CD4-positive, alpha-beta T cell treated with Interleukin-21 for 1 hour (primary cell): ENCODE measurements at regions not wholly inside any gene's neighbourhood (a gene's known extent, or its start where the extent isn't known, plus 50 kb on each side); places are given as distances from the start of the nearest gene placed in this dataset.

Source experiments
- DNase-seq: peaks from one replicate; pipeline ENCODE4 v3.0.0-alpha.2; 2020

GRCh38 chr3:195001261-195001660 is 269.7 kb downstream of the XXYLT1 start:
- no peak for DNase-seq

DNA sequence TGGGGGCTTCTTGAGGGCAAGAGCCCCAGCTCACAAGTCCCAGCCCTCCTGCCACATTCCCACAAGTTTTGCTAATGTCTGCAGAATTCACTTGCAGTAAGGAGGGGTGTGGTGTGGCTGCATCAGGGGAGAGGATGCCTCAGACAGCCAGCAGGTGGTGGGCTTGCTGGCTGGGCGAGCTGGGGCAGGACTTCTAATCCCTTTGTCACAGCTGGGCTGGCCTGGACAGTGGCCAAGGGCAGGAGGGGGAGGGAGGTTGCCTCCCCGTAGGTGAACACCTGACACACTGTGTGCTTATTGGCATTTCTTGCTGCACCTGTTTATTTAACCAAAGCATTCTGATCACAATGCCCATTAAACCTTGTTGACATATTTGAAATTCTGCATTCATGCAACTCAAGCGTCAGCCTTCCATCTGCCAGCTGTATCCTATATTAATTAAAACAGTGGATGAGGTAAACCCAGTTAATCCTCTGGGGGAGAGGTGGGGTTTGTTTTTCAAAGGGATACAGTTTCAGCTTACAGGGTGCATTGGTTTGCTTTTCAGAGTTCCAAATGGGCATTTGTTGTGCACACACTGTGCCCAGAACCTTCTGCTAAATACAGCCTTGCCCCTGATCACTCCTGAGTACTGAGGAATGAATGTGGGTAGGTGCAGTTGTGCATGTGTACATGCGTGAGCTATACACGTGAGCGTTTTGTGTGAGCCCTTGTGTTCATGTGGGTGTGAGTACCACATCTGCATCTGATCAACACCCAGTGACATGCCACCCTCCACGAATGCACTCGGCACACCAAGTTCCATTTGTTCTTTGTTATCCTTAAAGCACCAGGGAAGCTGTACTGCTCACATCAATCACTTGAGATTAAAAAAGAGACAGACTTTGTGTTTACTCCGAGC is 268.7 kb downstream of the XXYLT1 start:
- DNase-seq = peak; percentile 23

DNA sequence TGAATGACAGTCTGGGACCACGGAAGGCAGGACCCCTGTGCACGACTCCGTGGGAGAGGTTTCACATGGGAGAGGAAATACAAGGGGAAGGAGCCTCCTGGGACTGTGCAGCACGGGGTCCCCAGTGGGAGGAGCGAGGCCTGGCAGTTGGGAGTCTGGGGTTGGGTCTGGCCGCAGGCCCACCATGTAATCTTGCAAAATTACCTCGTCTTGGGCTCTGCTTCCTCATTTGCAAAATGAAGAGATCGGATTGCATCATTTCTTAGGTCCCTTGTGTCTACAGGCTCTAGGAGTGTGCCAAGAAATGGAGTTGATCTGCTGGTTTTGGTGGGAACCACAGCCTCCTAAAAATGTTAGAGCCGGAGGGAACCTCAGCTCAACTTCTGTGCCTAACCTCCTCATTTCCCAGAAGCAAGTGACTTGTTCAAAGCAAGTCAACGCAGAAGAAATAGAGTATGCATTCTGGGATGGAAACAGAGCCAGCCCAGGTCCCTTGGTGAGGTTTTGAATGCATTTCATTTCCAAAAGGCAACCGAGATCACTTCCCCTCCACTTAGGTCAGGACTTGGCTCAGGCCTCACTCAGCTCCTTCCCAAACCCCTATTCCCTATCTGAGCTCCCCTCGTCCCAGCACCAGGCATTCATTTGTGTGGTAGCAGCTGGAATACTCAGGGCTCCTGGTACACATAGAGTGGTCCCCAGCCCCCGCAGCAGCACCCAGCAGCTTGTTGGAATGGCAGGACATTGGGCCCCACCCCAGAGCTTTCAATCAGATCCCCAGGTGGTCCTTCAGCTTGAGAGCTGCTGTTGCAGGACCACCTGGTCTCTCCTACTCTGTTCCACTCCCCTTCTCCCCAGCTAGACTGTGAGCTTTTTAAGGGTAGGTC is 267.7 kb downstream of the XXYLT1 start:
- no peak for DNase-seq

GRCh38 chr3:195003893-195004289 is 267.1 kb downstream of the XXYLT1 start:
- no peak for DNase-seq

- no peak for DNase-seq
Measured at GRCh38 chr3:195004512-195005250, 266.3 kb downstream of the XXYLT1 start.

DNA sequence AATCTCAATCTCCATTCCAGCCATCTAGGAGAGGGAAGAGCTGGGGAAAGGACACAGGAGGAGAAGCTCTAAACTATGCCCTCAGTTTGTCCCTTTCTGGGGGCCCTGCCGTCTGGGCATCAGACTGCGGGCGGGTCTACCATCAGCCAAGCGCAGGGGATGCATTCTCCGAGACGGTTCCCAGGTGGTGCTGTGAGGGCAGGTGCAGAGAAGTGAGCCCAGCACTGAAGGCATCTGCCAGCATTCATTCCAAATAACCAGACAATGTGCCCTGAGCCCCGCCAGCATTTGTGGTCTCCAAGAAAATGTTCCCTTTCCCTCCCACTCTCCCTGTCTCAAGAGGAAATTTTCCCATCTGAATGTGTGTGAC is 265.7 kb downstream of the XXYLT1 start:
- DNase-seq = no peak

DNA sequence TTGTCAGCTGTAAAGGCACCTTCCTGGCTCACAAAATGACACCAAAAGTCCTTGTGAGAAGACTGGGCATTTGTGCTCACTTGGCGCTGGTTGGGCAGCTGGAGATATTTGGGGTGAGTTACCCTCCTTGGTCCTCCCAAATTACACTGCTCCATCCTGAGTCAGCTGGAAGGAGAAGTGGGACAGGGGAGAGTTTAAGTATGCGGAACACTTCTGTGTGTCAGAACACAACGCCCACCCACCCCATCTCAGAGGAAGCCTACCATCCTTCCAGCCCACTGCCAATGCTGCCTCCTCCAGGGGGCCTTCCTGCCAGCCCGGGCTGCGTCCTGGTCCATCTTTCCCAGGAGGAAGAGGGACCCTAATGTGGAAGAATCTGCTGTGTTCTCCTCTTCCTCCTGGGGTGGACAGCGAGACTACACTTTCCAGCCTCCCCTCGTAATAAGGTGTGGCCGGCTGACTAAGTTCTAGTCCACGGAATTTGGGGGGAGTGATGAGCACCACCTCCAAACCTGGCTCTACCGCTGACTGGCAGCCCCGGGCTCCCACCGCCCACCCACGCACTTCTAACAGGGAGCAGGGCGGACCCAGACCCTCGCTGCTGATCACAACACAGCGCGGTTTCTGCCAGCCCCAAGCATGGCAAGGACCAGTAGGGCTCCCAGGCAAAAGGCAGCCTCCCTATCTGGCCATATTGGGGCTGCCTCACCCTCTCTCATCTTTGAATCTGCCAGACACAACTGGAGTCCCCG is 265.0 kb downstream of the XXYLT1 start:
- DNase-seq = no peak

- DNase-seq = no peak
Measured at GRCh38 chr3:195007151-195007550, 263.8 kb downstream of the XXYLT1 start.

- no peak for DNase-seq
Measured at GRCh38 chr3:195007766-195008165, 263.2 kb downstream of the XXYLT1 start.

DNA sequence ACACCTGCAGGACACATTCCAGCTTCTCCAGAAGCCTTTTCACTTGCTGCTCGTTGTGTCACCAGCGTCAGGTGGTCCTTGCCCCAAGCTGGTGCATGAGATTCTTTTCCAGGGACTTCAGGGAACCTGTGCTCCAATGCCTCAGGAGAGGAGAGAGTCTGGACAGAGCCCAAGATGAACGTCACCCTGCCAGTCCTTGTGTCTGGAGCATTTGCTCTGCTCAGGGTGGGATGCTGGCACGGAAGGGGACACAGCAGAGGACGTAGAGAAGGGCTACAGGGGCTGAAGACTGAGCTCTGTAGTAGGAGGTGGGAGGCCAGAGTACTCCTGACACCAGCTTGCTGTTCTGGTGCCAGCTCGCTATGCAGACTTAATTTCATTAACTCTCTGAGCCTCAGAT is 262.1 kb downstream of the XXYLT1 start:
- no peak for DNase-seq

GRCh38 chr3:195009616-195010015 is 261.3 kb downstream of the XXYLT1 start:
- DNase-seq = no peak

DNA sequence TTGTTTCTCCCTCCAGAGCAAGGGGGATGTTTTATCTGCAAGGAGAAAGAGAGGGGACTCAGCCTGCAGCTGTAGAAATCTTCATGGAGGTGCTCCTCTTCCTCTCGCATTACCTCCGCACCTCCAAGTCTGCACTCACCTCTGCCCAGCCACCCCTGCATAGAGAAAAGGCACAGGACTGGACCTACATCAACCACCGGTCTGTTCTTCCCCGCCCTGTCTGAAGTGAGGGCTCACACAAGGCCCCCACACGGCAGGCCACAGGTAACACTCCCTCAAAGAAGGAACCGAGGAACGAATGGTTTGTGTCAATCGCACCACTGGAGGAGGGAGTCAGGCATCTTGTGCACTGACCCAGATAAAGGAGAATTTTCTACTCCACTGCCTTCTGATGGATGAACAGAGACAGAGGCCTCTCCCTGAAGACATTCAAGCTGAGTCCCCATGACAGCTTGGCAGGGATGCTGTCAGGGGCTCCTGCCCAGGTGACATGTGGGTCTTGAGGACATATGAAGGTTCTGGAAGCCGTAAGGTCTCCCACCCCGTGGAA is 260.3 kb downstream of the XXYLT1 start:
- DNase-seq = no peak

DNA sequence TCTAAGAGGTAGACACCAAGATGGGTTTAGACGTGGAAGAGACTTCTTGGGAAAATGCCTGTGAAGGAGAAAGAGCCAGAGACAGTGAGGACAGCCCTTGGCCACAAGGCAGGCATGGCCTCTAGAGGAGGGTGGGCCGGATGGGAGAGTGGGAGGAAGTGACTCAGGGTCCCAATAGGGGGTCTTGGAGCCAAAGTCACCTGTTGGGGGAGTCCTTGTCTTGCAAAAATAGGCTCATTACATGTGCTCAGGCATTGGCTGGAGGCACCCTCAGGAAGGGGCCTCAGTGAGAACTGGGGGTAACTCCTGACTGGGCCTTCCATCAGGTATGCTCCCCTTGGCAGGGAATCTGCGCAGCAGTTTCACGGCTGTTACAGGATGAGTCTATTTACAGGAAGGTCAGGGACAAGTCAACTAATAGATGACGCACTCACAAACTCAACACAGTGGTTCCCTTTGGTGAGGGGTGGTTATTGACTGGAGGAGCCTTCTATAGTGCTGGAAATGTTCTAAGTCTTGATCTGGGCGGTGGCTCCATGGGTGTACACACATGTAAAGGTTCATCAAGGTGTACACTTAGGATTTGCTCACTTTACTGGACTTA is 259.6 kb downstream of the XXYLT1 start:
- DNase-seq = no peak

DNA sequence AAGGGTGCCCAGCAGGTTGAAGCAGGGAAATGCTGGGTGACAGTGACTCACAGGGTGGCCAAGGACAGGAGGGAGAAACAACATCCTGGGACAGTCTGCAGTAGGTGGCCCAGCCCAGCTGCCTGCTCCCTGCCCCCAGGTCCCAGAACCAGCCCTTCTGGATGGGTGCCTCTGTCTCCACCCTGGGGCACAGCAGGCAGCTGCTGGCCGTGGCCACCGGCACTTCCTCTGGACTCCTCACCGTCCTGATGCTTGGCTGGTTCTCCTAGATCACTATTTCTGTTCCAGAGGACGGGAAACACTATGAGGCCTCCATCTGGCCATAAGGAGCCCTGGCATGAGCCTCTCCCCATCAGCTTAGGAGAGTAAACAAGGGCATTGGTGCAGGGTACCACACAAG is 258.9 kb downstream of the XXYLT1 start:
- DNase-seq = no peak

GRCh38 chr3:195012571-195012970 is 258.4 kb downstream of the XXYLT1 start:
- DNase-seq = no peak

- DNase-seq = no peak
Measured at GRCh38 chr3:195013411-195014361, 257.3 kb downstream of the XXYLT1 start.

DNA sequence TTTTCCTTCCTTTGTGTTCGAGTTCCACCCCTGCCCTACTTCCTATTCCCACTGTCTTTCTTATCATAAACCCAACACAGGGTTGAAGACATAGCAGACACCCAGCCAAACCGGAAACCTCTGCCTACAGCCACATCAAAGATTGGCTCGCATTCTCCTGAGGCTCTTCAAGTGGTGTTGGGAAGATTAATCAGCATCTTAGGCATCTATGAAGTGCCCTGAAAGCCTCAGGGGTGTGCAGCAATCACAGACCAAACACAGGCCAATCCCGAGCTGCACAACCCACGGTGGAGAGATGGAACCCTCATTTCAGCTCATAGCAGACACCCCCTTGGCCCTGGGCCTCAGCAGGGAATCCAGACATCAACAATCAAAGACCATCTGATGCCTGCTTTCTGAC is 255.9 kb downstream of the XXYLT1 start:
- DNase-seq = no peak

DNA sequence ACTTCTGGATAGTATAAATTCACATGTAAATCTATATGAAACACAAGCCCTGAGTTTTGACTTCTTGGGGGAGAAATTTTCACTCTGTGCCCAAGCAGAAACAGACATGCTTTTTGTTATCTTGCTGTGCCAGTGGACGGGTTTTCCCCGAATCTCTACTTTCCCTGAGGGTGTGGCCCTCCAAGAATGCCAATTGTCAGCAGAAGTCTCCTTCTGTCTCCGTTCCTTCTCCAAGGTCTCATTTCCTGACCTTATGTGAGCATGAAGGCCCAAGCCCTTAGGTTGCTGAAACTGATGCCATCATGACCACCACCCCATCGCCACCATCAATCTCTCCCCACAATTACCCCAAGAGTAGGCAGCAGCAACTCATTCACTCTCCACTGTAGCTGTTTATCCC is 253.8 kb downstream of the XXYLT1 start:
- no peak for DNase-seq
